Sciatic nerve (tissue), 2 donors: ENCODE measurements at regions not wholly inside any gene's neighbourhood (a gene's known extent, or its start where the extent isn't known, plus 50 kb on each side); places are given as distances from the start of the nearest gene placed in this dataset.
"Not testable (repeated sequence)": the region's sequence is repeated elsewhere in the genome, so short reads cannot be mapped to it uniquely, and the experiment has no call there.

ENCODE experiments used
- ATAC-seq: fragments of 200-7000 bp; cut with Tn5 transposase; one replicate; pipeline ENCODE4 v1.9.1; 2020; ENCODE audit warnings: mild to moderate bottlenecking, moderate library complexity
- DNase-seq: peaks from one replicate; pipeline ENCODE4 v3.0.0-alpha.2; 2020; ENCODE audit warnings: low spot score
- intact Hi-C: fragments of 100-400 bp; cut with DNase I; formaldehyde crosslinking; loops from one replicate; pipeline ENCODE4 v1.14.2; 2022
- donor health status: DM: no; HTN: no; CAD: no.
- donor health status: DM: no; HTN: no; CAD: no.

DNA sequence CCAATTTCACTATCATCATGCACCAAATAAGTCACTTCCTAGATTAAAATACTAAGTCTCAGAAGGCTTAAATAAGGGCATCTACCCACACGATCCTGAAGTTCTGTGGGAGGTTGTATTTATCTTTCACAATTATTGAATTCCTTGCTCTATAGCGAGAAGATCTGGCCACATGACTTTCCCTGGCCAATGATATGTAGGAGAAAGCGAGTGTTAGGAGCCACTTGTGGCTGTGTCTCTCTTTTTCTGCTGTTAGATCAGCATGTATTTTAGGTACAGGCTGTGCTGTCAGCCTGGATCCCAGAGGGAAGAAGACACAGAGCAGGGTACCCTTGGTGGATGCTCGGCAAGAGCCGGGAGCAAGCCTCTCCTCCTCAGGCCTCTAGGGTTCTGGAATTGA, 131.3 kb upstream of the DPP6 start:
- DNase-seq: no peak
- no peak for ATAC-seq
- intact Hi-C loops: no loop called here

GRCh38 chr7:153921408-153921807, 130.8 kb upstream of the DPP6 start:
- intact Hi-C loops: no loop called here
- no peak for DNase-seq
- ATAC-seq: no peak

- DNase-seq (no peak), ATAC-seq (no peak)
- intact Hi-C loops: no loop called here
Observed at GRCh38 chr7:153930696-153931095, 121.5 kb upstream of the DPP6 start.

DNA sequence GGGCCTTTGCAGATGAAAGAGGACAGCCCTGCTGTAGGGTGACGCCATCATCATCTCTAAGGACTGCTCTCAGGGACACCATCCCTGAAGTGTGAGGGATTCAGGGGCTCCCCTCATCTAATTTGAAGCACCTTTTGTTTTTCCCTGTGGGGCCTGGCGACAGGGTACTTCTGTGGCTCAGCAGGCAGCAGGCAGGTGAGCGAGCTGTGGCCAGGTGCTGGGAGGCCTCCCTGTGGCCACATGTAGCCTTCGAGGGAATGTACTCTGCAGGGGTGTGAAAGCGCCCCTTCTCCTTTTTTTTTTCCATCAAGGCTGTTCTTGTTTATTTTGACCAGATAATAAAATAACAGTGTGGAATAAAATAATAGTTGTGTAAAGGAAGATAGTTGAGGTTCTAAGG, 118.2 kb upstream of the DPP6 start:
- intact Hi-C loops: no loop called here
- DNase-seq (no peak), ATAC-seq (no peak)

GRCh38 chr7:153934629-153935028, 117.6 kb upstream of the DPP6 start:
- ATAC-seq (no peak), DNase-seq (no peak)
- intact Hi-C loops: no loop called here

GRCh38 chr7:153935095-153935494, 117.1 kb upstream of the DPP6 start:
- DNase-seq (no peak), ATAC-seq (no peak)
- intact Hi-C loops: no loop called here

DNA sequence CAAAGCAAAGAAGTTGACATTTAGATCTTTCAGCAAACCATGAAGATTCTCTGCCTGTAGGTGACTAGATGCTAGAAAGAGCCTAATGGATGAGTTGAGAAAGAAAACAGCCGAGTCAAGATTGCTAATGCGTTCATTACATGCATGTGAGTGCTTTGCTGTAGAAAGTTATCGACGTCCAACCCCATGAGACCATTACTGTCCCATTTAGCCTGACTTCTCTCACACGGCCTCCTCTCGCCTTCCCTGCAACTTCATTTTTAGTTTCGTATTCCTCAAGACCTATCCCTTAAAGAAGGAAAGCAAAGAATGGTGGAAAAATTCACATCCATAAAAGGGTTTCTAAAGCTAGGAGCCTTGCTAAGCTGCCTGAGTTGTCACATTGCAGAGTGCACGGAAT, 113.7 kb upstream of the DPP6 start:
- intact Hi-C loops: no loop called here
- no peak for ATAC-seq
- no peak for DNase-seq

GRCh38 chr7:153939177-153939576, 113.0 kb upstream of the DPP6 start:
- DNase-seq (no peak), ATAC-seq (no peak)
- intact Hi-C loops: no loop called here

GRCh38 chr7:153939654-153940053, 112.5 kb upstream of the DPP6 start:
- DNase-seq (no peak), ATAC-seq (no peak)
- intact Hi-C loops: no loop called here

- DNase-seq (no peak), ATAC-seq (no peak)
- intact Hi-C loops: no loop called here
Observed at GRCh38 chr7:153941061-153941460, 111.1 kb upstream of the DPP6 start.

DNA sequence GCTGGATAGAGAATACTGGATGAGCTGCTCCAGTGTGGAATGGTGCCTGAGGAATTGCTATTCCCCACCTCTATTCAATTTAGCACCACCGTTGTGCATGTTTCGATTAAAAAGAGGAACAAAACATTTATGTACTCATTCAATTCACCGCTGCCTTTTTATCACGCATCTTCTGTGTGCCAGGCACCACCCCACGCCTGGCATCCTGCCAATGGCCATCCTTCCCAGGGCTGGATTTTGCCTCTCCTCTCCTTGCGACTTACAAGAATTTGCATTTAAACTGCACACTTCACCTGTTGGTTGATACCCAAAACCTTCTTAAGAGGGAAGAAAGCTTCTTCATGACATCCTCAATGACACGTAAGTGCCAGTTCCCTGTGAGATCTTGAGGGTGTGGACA, 110.2 kb upstream of the DPP6 start:
- DNase-seq: no peak
- no peak for ATAC-seq
- intact Hi-C loops: no loop called here

DNA sequence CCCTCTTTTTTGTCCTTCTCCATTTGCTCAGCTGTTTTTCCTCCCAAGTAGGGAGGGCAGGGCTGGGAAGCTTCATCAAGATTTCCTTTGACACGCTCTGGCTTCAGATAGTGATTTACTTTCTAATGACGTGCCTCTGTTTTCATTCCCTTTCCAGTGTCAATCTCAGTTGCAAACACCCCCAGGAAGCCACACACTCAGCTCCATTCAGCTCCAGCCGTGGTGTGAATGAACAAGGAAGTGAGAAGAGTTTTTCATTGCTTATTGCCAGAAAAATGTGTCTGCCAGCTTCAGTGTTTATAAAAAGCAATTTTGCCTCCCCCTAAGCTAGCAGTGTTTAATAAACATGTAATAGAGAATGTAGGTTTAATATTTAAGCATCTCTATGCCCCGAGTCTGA, 108.7 kb upstream of the DPP6 start:
- intact Hi-C loops: no loop called here
- DNase-seq (no peak), ATAC-seq (no peak)

- peak; percentile 48 for ATAC-seq
- intact Hi-C loops: no loop called here
- DNase-seq: no peak
Observed at GRCh38 chr7:153943861-153944260, 108.3 kb upstream of the DPP6 start.

GRCh38 chr7:153948060-153948459, 104.1 kb upstream of the DPP6 start:
- ATAC-seq (no peak), DNase-seq (no peak)
- intact Hi-C loops: no loop called here

DNA sequence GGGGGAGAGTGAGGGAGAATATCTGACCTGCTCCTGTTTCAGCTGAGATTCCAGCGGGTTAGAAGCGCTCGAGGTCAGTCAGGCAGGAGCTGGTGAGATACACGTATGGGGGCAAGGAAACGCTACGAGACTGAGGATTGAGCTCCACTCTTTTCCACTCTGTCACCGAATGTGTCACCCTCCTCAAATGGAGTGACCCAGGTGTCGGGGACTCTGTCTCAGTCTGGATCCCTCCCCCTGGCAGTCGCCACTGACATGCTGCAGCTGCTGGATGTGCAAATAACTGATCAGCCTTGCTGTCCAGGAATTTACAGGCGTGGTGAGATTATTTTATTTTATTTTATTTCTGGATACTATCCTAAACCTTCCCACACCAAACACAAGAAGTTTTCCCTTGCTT, 100.9 kb upstream of the DPP6 start:
- DNase-seq: no peak
- no peak for ATAC-seq
- intact Hi-C loops: no loop called here

GRCh38 chr7:153954477-153954876, 97.7 kb upstream of the DPP6 start:
- intact Hi-C loops: no loop called here
- DNase-seq (no peak), ATAC-seq (no peak)

GRCh38 chr7:153957677-153958076, 94.5 kb upstream of the DPP6 start:
- ATAC-seq, DNase-seq, intact Hi-C loops: not testable (repeated sequence)

- DNase-seq, intact Hi-C loops: not testable (repeated sequence)
- ATAC-seq: peak; percentile 63
Observed at GRCh38 chr7:153958381-153958780, 93.8 kb upstream of the DPP6 start.

DNA sequence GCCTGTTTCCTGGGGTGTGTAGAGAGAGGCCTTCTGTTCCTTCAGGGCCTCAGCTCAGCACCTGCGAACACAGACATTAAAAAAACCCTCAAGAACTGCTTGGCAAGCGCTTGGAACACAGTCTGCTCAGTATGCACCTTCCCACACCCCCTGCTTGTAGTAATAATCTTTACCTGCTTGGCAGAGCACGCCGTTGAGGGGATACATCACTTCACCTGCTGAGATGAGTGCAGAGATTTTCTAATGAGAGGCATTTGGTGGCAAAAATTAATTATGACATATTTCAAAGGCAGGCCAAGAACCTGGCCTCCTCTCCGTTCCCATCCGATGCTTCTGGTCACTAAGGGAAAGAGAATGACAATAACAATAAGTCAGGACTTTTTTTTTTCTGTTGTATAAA, 93.4 kb upstream of the DPP6 start:
- DNase-seq, ATAC-seq: not testable (repeated sequence)

DNA sequence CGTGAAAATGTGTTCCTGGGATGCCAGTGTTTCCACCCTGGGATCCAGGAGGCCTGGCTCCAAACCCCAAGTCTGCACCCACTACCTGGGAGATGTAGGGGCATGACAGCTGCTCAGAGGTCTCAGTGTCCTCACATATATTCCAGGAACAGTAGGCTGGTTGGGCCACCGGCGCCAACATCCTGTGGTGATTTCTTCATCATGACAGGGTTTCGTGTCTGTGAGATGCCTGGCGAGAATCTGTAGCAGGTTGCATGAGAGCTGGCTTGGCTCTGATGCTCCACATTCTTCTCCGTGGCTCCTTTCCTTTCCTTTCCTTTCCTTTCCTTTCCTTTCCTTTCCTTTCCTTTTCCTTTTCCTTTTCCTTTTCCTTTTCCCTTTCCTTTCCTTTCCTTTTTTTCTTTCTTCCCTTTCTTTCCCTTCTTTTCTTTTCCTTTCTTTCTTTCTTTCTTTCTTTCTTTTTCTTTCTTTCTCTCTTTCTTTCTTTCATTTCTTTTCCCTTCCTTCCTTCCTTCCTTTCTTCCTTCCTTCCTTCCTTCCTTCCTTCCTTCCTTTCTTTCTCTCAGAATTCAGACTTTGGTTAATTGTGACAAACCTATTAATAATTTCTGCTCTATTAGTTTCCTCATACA, 87.6 kb upstream of the DPP6 start:
- intact Hi-C loops, ATAC-seq, DNase-seq: not testable (repeated sequence)

More for the DNA sequence above, 93.4 kb upstream of the DPP6 start:
- intact Hi-C loops: not testable (repeated sequence)

GRCh38 chr7:153969016-153969415, 83.2 kb upstream of the DPP6 start:
- DNase-seq, ATAC-seq, intact Hi-C loops: not testable (repeated sequence)
